Right renal pelvis (tissue), 4 donors: ENCODE measurements at regions not wholly inside any gene's neighbourhood (a gene's known extent, or its start where the extent isn't known, plus 50 kb on each side); places are given as distances from the start of the nearest gene placed in this dataset.

Experiments
- DNase-seq, 4 donors: peaks; one replicate each; pipeline ENCODE4 v3.0.0-alpha.2; 2013; ENCODE audit warnings: low read depth in 4 of 4, low spot score in 3 of 4, missing footprints in 1 of 4

DNA sequence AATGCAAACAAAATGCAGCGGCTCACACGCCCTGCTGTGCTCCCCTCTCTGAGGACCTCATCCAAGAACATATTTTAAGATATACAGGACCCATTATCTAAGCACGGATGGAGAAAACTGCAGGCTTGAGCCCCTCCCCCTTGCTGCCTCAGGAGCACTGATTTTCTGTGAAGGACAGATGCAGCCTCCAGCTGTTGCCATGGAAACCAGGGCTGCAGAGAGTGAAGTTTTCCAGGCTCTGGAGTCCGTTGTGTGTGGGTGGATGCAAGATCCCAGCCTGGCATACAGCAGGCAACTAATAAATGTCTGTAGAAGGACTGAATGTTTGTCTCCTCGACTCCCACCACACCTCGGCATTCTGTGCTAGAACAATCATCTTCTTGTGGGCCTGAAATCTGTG is 105.6 kb upstream of the PEG3 start:
- DNase-seq: no peak

DNA sequence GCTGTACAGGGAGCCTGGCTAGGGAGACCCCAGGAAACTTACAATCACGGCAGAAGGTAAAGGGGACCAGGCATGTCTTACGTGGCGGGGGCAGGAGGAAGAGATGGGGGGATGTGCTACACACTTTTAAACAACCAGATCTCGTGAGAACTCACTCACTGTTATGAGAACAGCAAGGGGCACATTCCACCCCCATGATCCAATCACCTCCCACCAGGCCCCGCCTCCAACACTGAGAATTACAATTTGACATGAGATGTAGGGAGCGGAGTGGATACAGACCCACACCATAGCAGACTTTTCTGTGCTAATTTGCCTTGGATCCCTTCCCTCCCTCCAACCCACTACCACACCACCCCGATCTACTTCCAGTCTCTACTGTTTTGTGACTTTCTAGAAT is 106.7 kb upstream of the PEG3 start:
- no peak for DNase-seq

DNA sequence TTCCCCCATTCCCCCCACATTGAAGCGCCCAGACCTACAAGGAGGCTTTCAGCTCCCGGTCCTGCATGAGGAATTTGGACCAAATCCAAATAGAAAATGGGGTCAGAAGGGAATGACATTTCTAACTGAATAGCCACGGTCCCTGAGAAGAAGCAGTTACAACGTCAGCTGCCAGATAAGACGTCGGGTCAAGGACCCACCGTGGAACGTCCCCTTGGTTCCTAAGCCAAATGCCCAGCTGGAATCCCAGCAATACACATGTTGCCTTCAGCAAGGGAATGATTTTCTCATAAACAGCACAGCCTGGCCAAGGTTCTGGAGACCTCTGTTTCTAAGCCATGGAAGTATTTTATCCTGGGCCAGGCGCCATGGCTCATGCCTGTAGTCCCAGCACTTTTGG is 109.1 kb upstream of the PEG3 start:
- no peak for DNase-seq

DNA sequence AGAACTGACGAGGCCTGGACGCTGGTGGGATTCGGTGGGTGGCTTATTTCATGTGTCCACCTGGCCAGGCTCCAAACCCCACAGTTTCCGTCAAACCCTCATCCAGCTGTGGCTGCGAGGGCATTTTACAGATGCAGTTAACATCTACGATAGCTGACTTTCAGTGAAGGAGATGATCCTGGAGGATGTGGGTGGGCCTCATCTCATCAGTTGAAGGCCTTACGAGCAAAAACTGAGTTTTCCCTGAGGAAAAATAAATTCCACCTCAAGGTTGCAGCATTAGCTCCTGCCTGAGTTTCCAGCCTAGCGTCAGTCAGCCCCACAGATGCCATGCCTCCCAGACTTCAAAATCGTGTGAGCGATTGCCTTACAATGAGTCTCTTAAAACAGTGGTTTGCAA is 111.1 kb upstream of the PEG3 start:
- no peak for DNase-seq

DNA sequence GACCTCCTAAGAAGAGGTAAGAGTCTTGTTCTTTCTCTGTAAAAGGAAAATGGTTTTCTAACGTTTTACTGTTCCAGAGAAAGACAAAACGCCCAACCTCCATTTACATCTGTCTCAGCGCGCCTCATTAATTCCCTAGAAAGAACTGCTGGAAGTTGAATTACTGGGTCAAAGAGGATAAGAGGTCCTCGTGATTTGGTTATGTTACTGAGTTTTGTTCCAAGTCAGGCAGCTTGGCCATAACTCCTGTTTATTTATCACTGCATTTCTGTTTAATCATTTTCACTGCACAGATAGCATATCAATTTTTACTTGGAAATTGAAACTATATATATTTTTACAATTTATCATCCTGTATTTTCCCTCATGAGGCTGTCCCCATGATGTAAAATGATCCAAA is 112.9 kb upstream of the PEG3 start:
- DNase-seq: peak in 1 of 4 donors; percentile 65

DNA sequence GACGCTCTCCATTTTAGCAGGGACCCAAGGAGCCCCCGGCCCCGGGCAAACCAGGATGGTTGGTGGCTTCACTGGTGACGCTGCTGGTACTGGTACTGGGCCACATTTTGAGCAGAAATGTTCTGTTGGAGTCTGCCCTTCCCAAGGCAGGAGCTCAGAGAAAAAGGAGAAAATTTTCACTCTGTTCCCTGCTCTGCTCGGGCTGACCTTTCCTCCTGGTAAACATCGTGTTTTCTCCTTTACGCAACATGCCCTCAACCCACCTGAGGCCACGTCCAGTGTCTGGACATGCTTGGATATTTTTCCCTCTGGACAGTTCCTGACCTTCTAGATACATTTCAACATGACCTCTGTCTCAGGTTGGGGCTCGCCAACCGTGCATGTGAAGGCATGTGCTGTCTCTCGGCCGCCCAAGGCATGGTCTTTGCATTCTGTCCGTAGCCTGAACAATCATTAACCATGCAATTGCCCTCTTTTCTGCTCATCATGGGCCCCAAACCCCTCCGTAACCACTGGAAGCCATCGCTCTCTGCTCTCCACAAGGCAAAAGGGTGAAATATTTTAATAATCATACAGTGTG is 115.2 kb upstream of the PEG3 start:
- no peak for DNase-seq

DNA sequence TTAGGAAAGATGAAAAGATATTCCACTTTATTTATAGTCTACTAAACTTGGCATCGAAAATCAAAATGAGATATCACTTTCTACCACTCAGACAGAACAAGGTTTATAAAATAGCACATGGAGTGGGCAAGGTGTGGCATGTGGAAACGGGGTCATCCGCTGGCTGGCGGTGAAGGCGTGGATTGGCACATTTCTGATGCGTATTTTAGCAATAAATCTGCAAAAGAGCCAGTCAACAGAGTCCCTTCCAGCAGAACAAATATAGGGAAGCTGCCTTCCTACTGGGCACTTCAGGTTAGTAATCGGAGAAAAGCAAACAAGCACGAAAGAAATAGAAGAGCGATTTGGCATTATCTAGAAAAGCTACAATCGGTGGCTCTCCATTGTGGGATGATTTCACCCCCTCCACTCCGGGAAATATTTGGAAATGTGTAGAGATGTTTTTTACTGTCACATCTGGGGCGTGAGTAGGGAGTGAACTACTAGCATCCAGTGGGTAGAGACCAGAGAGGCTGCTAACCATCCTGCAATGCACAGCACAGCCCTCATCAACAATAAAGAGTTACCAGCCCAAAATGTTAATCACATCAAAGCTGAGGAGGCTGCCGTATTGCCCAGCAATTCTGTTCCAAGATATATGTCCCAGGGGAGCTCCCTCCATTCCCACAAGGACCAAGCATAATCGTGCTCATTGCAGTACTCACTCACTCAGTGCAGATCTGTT is 116.1 kb upstream of the PEG3 start:
- no peak for DNase-seq

DNA sequence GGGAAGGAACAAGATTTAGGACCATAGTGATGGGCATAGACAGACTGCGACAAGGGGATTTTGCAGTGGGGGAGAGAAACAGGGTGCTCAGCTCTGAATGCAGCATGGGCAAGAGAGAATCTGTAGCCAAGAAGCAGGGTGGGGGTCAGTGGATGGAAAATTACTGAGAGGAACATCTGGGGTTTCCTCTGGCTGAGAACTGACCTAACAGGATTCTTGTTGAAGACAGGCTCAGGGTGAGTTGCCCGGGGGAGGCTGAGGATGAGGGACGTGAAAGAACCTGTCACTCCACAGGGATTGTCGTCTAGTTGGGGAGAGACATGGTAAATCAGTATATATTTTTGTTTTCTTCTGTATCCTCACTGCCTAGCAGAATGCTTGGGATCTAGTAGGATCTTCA is 118.7 kb upstream of the PEG3 start:
- DNase-seq: no peak

DNA sequence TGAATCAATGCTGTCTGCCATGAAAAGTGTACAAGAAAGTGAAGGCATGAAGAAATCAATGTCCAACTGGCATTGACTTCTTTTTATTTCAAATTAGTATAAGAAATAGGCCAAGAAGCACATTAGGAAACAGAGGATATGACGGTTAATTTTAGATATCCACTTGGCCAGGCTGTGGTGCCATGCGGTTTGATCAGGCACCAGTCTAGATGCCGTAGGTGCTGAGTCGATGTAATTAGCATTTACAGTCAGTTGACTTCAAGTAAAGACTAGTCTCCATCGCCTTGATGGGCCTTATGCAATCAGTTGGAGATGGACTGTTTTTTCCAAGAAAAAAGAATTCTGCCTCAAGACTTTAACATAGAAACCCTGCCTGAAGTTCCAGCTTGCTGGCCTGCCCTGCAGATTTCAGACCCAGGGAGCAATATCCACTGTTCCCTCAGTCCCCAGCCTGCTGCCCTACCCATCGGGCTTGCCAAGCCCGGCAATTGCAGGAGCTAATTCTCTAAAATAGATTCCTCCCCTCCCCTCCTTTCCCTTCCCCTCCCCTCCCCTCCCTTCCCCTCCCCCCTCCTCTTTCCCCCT is 120.5 kb upstream of the PEG3 start:
- no peak for DNase-seq

DNA sequence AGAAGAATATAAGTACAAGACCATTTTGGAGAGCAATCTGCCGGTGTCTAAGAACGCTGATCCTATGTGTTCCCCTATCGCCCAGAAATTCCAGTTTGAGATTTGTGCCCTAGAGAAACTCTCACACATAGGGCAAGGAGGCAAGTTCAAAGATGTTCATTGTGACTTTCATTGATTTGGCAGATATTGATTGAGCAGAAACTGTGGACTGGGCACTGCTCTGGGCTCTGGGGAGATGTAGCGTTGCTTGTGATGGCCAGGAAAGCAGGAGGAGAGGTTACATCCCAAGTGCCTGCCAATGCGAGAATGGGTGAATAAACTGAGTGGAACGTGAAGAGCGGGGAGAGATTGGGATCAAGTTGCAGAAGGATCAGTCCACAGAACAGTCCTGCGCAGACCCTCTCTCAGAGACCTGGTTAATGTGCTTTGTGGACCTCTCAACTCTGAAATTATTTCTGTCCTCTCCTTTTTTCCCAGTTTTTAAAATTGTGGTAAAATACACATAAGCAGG is 123.9 kb upstream of the PEG3 start:
- DNase-seq: no peak

DNA sequence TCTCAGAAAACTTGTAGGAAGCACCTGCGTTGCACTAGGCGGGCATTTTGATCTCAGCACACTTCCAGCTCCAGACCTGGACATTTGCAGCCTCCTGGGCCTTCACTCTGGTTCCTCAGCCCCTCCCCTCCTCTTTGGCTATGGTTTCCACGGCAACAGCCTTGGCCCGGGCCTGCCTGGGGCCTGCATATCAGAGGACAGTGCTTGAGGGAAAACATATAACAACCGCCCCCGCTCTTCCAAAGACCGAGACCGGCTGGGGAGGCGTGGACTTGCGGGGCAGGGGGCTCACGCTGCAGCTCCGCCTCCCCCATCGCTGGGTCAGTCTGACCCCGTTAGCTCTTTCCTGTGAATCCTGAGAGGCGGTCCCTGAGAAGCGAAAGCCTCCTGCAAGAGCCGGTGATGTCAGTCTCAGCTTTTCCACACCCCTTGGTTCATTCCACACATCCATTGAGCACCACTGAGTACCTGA is 125.7 kb upstream of the PEG3 start:
- DNase-seq: peak in 3 of 4 donors; percentile 59 to 81 (median 72)

DNA sequence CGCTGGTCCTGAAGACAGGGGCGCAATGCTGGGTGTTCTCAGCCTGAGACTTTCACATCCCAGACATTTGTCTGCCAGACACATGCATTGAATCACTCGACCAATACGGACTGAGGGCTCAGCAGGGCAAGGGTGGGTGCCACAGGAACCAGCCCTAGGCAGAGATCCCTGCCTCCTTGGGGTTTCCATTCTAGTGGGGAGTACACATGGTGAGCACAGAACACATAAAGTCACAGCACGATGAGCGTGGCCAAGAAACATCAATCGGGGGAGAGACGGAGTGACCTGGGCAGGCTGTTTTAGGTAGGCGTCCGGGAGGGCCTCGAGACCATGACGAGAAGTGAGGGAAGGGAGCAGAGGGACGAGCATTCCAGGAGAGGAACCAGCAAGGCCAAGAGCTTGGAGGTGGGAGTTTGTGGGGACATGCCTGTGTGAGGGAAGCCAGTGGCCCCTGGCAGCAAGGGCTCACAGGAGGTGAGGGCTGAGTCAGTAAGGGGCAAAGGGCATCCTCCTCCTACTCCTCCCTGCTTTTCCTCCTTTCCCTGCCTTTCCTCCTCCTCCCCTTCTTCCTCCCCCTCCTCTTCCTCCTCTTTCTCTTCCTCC is 126.3 kb upstream of the PEG3 start:
- DNase-seq: no peak

DNA sequence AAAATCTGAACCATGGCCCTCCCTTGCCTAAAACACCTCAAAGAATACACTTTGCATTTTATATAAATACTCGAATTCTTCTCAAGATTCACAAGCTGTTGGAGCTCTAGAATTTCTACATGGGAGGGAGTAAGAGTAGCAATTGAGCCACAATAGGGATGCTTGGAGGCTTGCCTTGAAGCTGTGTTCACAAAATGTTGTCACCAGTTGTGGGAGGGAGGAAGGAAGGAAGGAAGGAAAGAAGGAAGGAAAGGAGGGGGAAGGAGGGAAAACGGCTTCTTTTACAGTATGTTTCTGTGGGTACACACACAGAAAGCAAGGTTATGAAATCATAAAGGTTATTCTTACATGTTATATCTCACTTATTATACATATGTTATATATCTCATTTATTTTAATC is 128.6 kb upstream of the PEG3 start:
- DNase-seq: no peak

DNA sequence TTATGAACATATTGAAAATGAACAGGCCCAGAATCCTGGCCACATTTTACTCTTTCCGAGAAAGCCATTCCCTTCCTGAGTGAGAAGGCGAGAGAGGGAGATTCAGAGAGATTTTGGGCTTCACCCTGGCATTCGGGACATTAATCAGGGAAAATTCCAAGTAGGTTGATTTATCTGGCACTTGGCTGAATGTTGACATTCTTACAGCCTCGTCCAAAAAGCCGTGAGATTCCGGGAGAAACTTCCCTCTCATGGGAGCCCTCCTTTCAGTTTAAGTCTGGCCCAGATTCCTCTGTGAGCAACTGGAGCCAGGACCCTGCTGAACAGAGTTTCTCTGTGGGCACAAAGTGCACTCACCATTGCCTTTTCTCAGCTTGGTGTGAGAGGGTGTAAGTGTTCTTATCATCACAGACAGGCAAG is 129.2 kb upstream of the PEG3 start:
- no peak for DNase-seq

DNA sequence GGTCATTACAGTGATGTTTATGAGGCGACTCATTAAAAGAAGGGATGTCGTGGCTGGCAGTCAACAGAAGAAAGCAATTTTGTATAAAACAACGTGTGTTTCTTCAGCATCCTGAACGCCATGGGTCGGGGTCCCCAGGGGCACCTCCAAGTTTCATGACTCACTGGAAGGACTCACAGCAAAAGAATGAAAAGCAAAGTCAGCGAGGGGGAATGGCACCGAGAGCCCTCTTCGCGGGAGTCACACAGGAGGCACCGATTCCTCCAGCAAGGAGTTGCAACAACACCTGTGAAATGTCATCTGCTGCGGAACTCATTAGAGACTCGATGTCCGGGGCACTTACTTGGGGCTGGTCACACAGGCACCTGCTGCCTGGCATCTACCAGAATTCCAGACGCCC is 130.7 kb upstream of the PEG3 start:
- no peak for DNase-seq

DNA sequence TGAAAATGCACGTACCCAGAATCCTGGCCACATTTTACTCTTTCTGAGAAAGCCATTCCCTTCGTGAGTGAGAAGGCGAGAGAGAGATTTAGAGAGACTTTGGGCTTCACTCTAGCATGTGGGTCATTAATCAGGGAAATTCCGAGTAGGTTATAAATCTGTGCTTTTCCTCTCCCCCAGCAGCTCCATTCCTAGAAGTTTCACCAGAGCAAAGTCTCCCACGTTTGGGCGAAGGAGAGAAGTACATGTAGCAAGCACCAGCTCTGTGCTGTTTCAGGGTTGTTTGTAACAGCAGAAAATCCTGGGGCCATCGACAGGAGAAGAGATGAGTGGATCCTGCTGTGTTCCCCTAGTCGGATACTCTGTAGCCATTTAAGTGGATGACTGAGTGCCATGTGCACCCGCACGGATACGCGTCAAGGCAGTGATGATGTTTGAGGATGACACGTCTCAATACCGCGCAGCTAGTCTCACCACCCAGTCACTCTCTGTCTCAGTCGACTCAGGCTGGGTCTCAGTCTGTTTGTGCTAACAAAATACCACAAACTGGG is 131.8 kb upstream of the PEG3 start:
- peak in 2 of 4 donors; percentile 73 to 79 for DNase-seq

DNA sequence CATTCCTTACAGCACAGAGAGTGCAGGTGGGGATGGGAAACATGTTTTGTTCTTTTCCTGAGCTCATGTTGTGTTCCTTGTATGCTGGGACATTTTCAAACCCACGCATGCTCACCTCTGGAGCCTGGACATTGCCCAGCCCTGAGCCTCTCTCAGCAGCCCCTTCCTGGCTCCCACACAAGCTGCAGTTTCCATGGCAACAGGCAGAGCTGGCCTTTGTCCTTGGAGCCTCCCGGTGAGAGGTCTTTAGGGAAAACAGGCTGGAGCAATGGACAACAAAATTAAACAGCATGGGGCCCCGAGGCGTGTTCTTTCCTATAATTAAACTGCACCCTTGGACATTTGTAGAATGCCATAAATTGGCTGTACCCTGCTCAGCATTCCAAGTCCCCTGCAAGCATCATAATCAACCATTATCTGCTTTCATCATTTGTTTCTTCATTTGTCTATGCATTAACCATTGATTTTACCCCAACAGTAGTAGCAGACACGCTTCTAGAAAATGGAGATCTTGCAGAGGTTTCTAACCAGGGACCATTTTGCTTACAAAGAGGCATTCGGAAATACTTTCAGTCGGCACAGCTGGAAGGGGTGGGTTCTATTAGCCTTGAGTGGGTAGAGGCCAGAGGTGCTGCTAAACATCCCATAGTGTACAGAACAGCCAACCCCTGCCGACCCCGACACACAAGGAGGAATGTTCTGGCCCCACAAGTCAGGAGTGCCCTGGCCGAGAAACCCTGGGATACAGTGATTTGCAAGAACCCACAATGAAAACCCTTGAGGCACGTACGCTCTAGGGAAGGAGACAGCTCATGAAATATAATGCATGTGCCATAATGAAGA is 133.4 kb upstream of the PEG3 start:
- peak in 1 of 4 donors; percentile 74 for DNase-seq

DNA sequence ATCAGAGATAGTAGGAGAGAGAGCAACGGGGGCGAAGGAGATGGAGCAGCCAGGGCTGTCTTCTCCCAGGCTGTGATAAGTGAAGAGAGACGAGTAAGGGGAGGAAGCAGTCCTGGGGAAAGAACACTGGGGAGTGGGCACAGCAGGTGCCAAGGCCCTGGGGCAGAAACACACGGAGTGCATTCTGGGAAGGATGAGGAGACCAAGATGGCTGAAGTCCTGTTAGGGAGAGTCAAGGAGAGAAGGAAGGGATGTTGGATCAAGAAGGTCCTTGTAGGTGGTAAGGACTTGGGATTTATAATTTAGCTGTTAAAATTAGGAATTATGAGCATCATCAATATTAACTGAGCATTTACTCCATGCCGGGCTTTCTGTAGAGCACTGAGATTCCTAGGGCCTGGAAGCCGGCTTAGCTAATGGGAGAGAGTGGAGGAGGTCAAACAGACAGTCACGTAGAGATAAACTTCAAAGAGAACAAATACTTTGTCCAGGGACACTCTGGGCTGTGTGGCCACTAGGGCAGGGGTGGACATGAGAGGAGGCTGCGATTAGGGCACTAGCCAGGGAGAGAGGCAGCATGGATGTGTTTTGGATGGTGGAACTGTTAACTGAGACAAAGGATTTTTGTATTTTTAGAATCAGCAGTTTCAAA is 134.2 kb upstream of the PEG3 start:
- DNase-seq: no peak

DNA sequence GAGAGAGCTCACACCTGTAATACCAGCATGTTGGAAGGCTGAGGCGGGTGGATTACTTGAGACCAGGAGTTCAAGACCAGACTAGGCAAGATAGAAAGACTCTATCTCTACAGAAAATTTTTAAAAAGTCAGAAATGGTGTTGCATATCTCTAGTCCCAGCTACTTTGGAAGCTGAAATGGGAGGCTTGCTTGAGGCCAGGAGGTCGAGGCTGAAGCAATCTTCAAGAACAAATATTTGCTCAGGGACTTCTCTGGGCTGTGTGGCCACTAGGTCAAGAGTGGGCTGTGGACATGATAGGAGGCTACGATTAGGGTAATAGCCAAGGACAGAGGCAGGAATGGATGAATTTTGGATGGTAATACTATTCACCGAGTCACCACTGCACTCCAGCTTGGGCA is 135.8 kb upstream of the PEG3 start:
- no peak for DNase-seq
